Ammon's horn (tissue), 1 donor: ENCODE measurements at regions not wholly inside any gene's neighbourhood (a gene's known extent, or its start where the extent isn't known, plus 50 kb on each side); places are given as distances from the start of the nearest gene placed in this dataset.
"Not testable (repeated sequence)": the region's sequence is repeated elsewhere in the genome, so short reads cannot be mapped to it uniquely, and the experiment has no call there.

Source experiments
- DNase-seq: peaks from one replicate; pipeline ENCODE4 v3.0.0-alpha.2; 2016; ENCODE audit warnings: low spot score

GRCh38 chr12:74144396-74144795 is 393.2 kb upstream of the ATXN7L3B start:
- no peak for DNase-seq

GRCh38 chr12:74145328-74145727 is 392.3 kb upstream of the ATXN7L3B start:
- DNase-seq = no peak

GRCh38 chr12:74148849-74149248 is 388.8 kb upstream of the ATXN7L3B start:
- DNase-seq = no peak

- no peak for DNase-seq
These were observed 385.3 kb upstream of the ATXN7L3B start for GRCh38 chr12:74152370-74152769.

- DNase-seq = no peak
These were observed 371.5 kb upstream of the ATXN7L3B start for GRCh38 chr12:74166096-74166495.

- DNase-seq = no peak
These were observed 368.0 kb upstream of the ATXN7L3B start for GRCh38 chr12:74169607-74170006.

GRCh38 chr12:74170645-74171477 is 366.8 kb upstream of the ATXN7L3B start:
- no peak for DNase-seq

GRCh38 chr12:74171478-74171909 is 366.1 kb upstream of the ATXN7L3B start:
- no peak for DNase-seq

GRCh38 chr12:74174961-74175360 is 362.7 kb upstream of the ATXN7L3B start:
- DNase-seq = not testable (repeated sequence)

GRCh38 chr12:74185360-74185759 is 352.3 kb upstream of the ATXN7L3B start:
- no peak for DNase-seq

- DNase-seq = no peak
These were observed 344.4 kb upstream of the ATXN7L3B start for GRCh38 chr12:74193191-74193590.

GRCh38 chr12:74204236-74204635 is 333.4 kb upstream of the ATXN7L3B start:
- DNase-seq = no peak

GRCh38 chr12:74227846-74228545 is 309.6 kb upstream of the ATXN7L3B start:
- no peak for DNase-seq

- DNase-seq = no peak
These were observed 308.0 kb upstream of the ATXN7L3B start for GRCh38 chr12:74229671-74230070.

GRCh38 chr12:74235342-74235741 is 302.3 kb upstream of the ATXN7L3B start:
- DNase-seq = no peak

GRCh38 chr12:74241341-74241740 is 296.3 kb upstream of the ATXN7L3B start:
- no peak for DNase-seq

GRCh38 chr12:74242088-74242487 is 295.5 kb upstream of the ATXN7L3B start:
- no peak for DNase-seq

GRCh38 chr12:74245458-74245857 is 292.2 kb upstream of the ATXN7L3B start:
- DNase-seq = no peak

- no peak for DNase-seq
These were observed 286.7 kb upstream of the ATXN7L3B start for GRCh38 chr12:74250891-74251290.

- DNase-seq = not testable (repeated sequence)
These were observed 283.8 kb upstream of the ATXN7L3B start for GRCh38 chr12:74253826-74254225.

GRCh38 chr12:74254784-74255183 is 282.9 kb upstream of the ATXN7L3B start:
- DNase-seq = no peak

- no peak for DNase-seq
These were observed 278.4 kb upstream of the ATXN7L3B start for GRCh38 chr12:74259199-74259598.

- no peak for DNase-seq
These were observed 272.9 kb upstream of the ATXN7L3B start for GRCh38 chr12:74264692-74265091.
